ENCODE measurements at regions not wholly inside any gene's neighbourhood (a gene's known extent, or its start where the extent isn't known, plus 50 kb on each side); places are given as distances from the start of the nearest gene placed in this dataset.

- H3K36me3 ChIP-seq = no peaks in the 10 kb centered on the region
- no peak for DNase-seq (ENCODE audit: low spot score in 2 of 2)
- H3K4me3 ChIP-seq = no peak overlapping the region
- H3K9me3 ChIP-seq = no peaks in the 10 kb centered on the region
- no peaks in the 10 kb centered on the region for H3K4me1 ChIP-seq
- no peaks in the 10 kb centered on the region for H3K27me3 ChIP-seq
- no peak overlapping the region for H3K27ac ChIP-seq
- TF ChIP-seq CTCF (IDR thresholded peaks at IDR 0.05) (no peak), POLR2AphosphoS5 (IDR thresholded peaks at IDR 0.05) (no peak), POLR2A (IDR thresholded peaks at IDR 0.05) (no peak)
- intact Hi-C loops (cut with DNase I; ENCODE audit: low total_unique reads) = no loop called here
Observed at GRCh38 chr6:90967471-90967870, 380.6 kb upstream of the MAP3K7 start.

GRCh38 chr6:90960324-90960723 lies 373.5 kb upstream of the MAP3K7 start:
- no peak overlapping the region for H3K27ac ChIP-seq
- no peaks in the 10 kb centered on the region for H3K27me3 ChIP-seq
- no peaks in the 10 kb centered on the region for H3K9me3 ChIP-seq
- no peak for TF ChIP-seq CTCF (IDR thresholded peaks at IDR 0.05)
- no peak for TF ChIP-seq POLR2AphosphoS5 (IDR thresholded peaks at IDR 0.05)
- no peak for TF ChIP-seq POLR2A (IDR thresholded peaks at IDR 0.05)
- DNase-seq (ENCODE audit: low spot score in 2 of 2) = no peak
- no peaks in the 10 kb centered on the region for H3K36me3 ChIP-seq
- no peak overlapping the region for H3K4me3 ChIP-seq
- intact Hi-C loops (cut with DNase I; ENCODE audit: low total_unique reads) = no loop called here
- H3K4me1 ChIP-seq = no peaks in the 10 kb centered on the region

- H3K36me3 ChIP-seq = no peaks in the 10 kb centered on the region
- no peaks in the 10 kb centered on the region for H3K4me1 ChIP-seq
- DNase-seq (ENCODE audit: low spot score in 2 of 2) = no peak
- H3K9me3 ChIP-seq = no peaks in the 10 kb centered on the region
- no peak overlapping the region for H3K4me3 ChIP-seq
- no peaks in the 10 kb centered on the region for H3K27me3 ChIP-seq
- intact Hi-C loops (cut with DNase I; ENCODE audit: low total_unique reads) = no loop called here
- no peak overlapping the region for H3K27ac ChIP-seq
- TF ChIP-seq POLR2AphosphoS5 (IDR thresholded peaks at IDR 0.05) = no peak
- no peak for TF ChIP-seq CTCF (IDR thresholded peaks at IDR 0.05)
- no peak for TF ChIP-seq POLR2A (IDR thresholded peaks at IDR 0.05)
Observed at GRCh38 chr6:90955246-90955645, 368.4 kb upstream of the MAP3K7 start.

- Histone ChIP-seq H3K36me3 (no peaks in the 10 kb centered on the region), H3K9me3 (no peaks in the 10 kb centered on the region), H3K4me1 (no peaks in the 10 kb centered on the region), H3K4me3 (no peak overlapping the region), H3K27me3 (no peaks in the 10 kb centered on the region), H3K27ac (no peak overlapping the region)
- intact Hi-C loops (cut with DNase I; ENCODE audit: low total_unique reads) = no loop called here
- no peak for DNase-seq (ENCODE audit: low spot score in 2 of 2)
- TF ChIP-seq POLR2A (IDR thresholded peaks at IDR 0.05) (no peak), CTCF (IDR thresholded peaks at IDR 0.05) (no peak), POLR2AphosphoS5 (IDR thresholded peaks at IDR 0.05) (no peak)
Observed at GRCh38 chr6:90953405-90954161, 366.7 kb upstream of the MAP3K7 start.

GRCh38 chr6:90952176-90952575 lies 365.3 kb upstream of the MAP3K7 start:
- Histone ChIP-seq H3K27me3 (no peaks in the 10 kb centered on the region), H3K9me3 (no peaks in the 10 kb centered on the region), H3K36me3 (no peaks in the 10 kb centered on the region), H3K4me1 (no peaks in the 10 kb centered on the region), H3K4me3 (no peak overlapping the region), H3K27ac (no peak overlapping the region)
- no peak for DNase-seq (ENCODE audit: low spot score in 2 of 2)
- TF ChIP-seq CTCF (IDR thresholded peaks at IDR 0.05) (no peak), POLR2A (IDR thresholded peaks at IDR 0.05) (no peak), POLR2AphosphoS5 (IDR thresholded peaks at IDR 0.05) (no peak)
- intact Hi-C loops (cut with DNase I; ENCODE audit: low total_unique reads) = no loop called here

Data from breast epithelium (tissue), 4 donors.